ENCODE measurements at regions not wholly inside any gene's neighbourhood (a gene's known extent, or its start where the extent isn't known, plus 50 kb on each side); places are given as distances from the start of the nearest gene placed in this dataset.

- no peaks in the 10 kb centered on the region for H3K4me1 ChIP-seq (ENCODE audit: control insufficient read depth in 2 of 3, insufficient read depth in 2 of 3, low read depth in 1 of 3, low read length in 3 of 3)
- DNase-seq (no peak), FAIRE-seq (no peak)
- no peak overlapping the region for H3K9ac ChIP-seq (ENCODE audit: low read length in 3 of 3)
- intact Hi-C loops (cut with DNase I): no loop called here
- peaks cover 0 to 2% (median 0%) of the 10 kb centered on the region in 3 donors for H3K9me3 ChIP-seq (ENCODE audit: control insufficient read depth in 2 of 3, insufficient read depth in 1 of 3, low read length in 3 of 3)
- H3K27me3 ChIP-seq (ENCODE audit: control insufficient read depth, insufficient read depth, low read length): no peaks in the 10 kb centered on the region
- no peak overlapping the region for H3K4me3 ChIP-seq (ENCODE audit: low read length in 3 of 3)
- no peak for TF ChIP-seq CTCF (IDR thresholded peaks at IDR 0.05; ENCODE audit: borderline replicate concordance, extremely low read depth, insufficient read depth)
- no peaks in the 10 kb centered on the region for H3K36me3 ChIP-seq (ENCODE audit: control insufficient read depth in 2 of 3, insufficient read depth in 3 of 3, low read length in 3 of 3)
- H3K27ac ChIP-seq (ENCODE audit: low read depth in 2 of 2, low read length in 2 of 2): no peak overlapping the region
These were observed 142.9 kb downstream of the FASLG start for GRCh38 chr1:172801771-172802322.

GRCh38 chr1:172809750-172810149 is 150.8 kb downstream of the FASLG start:
- intact Hi-C loops (cut with DNase I): loop anchor here (10.0 kb wide), 1 partner anchor 385 kb away; no protein-coding TSS in a partner anchor
- DNase-seq (no peak), FAIRE-seq (no peak)
- H3K4me1 ChIP-seq (ENCODE audit: control insufficient read depth in 2 of 3, insufficient read depth in 2 of 3, low read depth in 1 of 3, low read length in 3 of 3): no peaks in the 10 kb centered on the region
- H3K36me3 ChIP-seq (ENCODE audit: control insufficient read depth in 2 of 3, insufficient read depth in 3 of 3, low read length in 3 of 3): no peaks in the 10 kb centered on the region
- H3K4me3 ChIP-seq (ENCODE audit: low read length in 3 of 3): no peak overlapping the region
- H3K27ac ChIP-seq (ENCODE audit: low read depth in 2 of 2, low read length in 2 of 2): no peak overlapping the region
- TF ChIP-seq CTCF (IDR thresholded peaks at IDR 0.05; ENCODE audit: borderline replicate concordance, extremely low read depth, insufficient read depth): no peak
- no peak overlapping the region for H3K9ac ChIP-seq (ENCODE audit: low read length in 3 of 3)
- no peaks in the 10 kb centered on the region for H3K9me3 ChIP-seq (ENCODE audit: control insufficient read depth in 2 of 3, insufficient read depth in 1 of 3, low read length in 3 of 3)
- H3K27me3 ChIP-seq (ENCODE audit: control insufficient read depth, insufficient read depth, low read length): no peaks in the 10 kb centered on the region

GRCh38 chr1:172810480-172811175 is 151.7 kb downstream of the FASLG start:
- no peaks in the 10 kb centered on the region for H3K9me3 ChIP-seq (ENCODE audit: control insufficient read depth in 2 of 3, insufficient read depth in 1 of 3, low read length in 3 of 3)
- DNase-seq (no peak), FAIRE-seq (no peak)
- H3K36me3 ChIP-seq (ENCODE audit: control insufficient read depth in 2 of 3, insufficient read depth in 3 of 3, low read length in 3 of 3): no peaks in the 10 kb centered on the region
- no peaks in the 10 kb centered on the region for H3K27me3 ChIP-seq (ENCODE audit: control insufficient read depth, insufficient read depth, low read length)
- H3K4me1 ChIP-seq (ENCODE audit: control insufficient read depth in 2 of 3, insufficient read depth in 2 of 3, low read depth in 1 of 3, low read length in 3 of 3): no peaks in the 10 kb centered on the region
- H3K27ac ChIP-seq (ENCODE audit: low read depth in 2 of 2, low read length in 2 of 2): no peak overlapping the region
- H3K4me3 ChIP-seq (ENCODE audit: low read length in 3 of 3): no peak overlapping the region
- intact Hi-C loops (cut with DNase I): loop anchor here (10.0 kb wide), 1 partner anchor 384 kb away; no protein-coding TSS in a partner anchor
- TF ChIP-seq CTCF (IDR thresholded peaks at IDR 0.05; ENCODE audit: borderline replicate concordance, extremely low read depth, insufficient read depth): no peak
- H3K9ac ChIP-seq (ENCODE audit: low read length in 3 of 3): no peak overlapping the region
